ENCODE measurements at regions not wholly inside any gene's neighbourhood (a gene's known extent, or its start where the extent isn't known, plus 50 kb on each side); places are given as distances from the start of the nearest gene placed in this dataset.

GRCh38 chr1:168386949-168387586, 106.4 kb downstream of the TBX19 start:
- no peak for DNase-seq (ENCODE audit: low spot score)

DNA sequence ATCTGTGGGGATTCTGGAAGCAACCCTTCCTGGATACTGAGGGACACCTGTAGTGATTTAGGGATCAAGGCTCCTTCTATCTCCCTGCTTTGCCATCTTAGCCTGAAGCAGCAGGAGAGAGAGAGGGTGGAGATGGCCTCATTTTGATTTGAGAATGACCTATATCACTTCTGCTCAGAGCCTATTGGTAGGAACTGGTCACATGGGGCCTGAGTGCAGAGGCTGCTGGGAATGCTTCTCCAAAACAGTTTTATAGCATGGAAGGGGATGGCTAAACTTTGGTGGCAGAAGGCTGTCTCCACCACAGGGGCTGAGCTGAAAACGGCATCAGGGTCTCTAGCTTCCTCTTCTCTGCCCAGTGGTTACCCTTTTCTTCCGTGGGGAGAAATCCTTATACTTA, 105.8 kb downstream of the TBX19 start:
- DNase-seq (ENCODE audit: low spot score): no peak

DNA sequence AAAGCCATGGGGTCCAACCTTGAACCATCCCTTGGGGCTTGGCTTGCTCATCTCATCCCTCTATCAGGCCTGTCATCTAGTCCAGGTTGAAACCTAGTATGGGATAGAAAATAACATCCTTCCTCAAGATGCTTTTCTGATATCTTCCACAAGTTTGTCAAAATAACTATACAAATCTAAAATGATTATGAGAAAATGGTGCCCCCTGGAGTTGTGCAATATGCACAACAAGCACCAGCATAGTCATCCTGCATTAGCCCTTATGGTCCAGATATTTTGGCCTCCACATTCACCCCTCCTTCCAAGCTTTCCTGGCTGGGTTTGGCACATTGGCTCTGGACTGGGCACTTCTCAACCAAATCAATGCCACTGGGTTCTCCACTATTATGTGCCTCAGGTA, 101.2 kb downstream of the TBX19 start:
- DNase-seq (ENCODE audit: low spot score): no peak

GRCh38 chr1:168380945-168381344, 100.3 kb downstream of the TBX19 start:
- DNase-seq (ENCODE audit: low spot score): no peak

DNA sequence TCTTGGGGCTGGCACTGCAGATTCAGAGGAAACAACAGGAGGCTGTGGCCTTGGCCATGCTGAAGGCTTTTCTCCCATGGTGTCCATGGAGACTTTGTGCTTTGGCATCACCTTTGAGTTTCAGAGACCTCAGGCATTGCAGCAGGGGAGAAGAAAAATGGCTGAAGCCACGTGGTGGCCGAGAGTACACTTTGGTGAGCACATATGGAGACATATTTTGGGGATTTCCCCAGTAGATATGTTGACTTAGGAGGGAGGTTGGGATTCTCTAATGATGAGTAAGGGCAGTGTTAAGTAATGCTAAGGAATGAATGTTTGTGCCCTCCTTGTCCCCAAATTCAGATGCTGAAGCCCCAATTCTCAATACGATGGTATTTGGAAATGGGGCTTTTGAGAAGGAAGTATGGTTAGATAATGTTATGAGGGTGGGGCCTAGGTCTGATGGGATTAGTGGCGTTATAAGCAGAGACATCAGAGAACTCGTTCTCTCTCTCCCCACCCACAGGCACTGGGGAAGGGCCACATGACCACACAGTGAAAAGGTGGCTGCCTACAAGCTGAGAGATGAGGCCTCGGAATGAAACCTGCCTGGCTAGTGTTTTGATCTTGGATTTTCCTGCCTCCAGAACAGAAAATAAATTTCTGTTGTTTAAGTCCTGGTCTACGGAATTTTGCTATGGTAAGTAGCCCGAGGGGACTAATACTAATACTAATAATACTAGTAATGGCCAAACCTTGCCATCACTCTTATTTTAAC, 98.6 kb downstream of the TBX19 start:
- no peak for DNase-seq (ENCODE audit: low spot score)

DNA sequence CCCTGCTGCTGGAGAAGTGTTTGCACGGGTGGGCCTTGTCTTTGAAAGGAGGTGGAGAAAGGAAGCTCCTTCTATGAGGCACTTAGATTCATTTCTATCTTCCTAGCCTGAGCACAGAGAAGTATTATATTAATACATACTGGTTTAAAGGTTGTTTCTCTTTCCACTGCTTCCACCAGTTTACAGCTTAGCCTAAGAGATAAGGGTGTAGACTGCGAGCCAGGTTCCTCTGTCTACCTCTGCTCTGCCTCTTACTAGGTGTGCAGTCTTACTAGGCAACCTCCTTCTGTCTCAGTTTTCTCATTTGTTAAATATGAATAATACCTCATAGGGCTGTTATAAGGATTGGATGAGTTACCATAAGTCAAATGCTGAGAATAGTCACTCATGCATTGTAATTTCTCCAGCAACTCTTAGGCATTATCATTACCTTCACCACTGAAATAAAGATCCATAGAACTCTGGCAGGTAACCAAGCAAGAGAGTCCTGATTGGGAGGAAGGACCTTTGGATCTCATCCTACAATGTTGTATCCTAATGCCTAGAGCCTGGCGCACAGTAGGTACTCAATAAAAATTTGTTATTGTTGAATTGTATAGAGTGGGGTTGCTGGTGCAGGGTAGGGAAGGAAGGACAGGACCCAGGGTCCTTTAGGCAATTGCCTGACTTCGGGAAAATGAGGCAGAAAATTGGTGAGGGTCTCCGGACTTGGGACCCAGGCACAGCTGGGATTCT, 95.1 kb downstream of the TBX19 start:
- no peak for DNase-seq (ENCODE audit: low spot score)

DNA sequence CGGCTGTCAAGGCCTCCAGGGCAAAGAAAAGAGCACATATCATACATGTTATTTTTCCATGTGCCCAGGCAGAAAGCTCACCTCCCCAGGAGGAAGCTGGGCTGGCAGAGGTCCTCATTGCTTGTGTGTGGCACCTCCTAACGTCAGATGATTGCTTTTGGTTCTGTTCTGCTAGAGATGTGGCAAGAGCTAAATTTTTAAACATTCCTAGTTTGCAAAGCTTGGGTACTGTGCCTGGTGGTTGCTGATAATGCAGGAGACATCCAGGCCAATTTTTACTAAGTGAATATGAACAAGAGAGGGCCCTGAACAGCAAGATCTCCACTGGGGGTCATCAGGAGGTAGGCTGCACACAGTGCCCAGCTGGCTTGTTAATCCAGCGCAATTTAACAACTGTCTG, 93.9 kb downstream of the TBX19 start:
- no peak for DNase-seq (ENCODE audit: low spot score)

DNA sequence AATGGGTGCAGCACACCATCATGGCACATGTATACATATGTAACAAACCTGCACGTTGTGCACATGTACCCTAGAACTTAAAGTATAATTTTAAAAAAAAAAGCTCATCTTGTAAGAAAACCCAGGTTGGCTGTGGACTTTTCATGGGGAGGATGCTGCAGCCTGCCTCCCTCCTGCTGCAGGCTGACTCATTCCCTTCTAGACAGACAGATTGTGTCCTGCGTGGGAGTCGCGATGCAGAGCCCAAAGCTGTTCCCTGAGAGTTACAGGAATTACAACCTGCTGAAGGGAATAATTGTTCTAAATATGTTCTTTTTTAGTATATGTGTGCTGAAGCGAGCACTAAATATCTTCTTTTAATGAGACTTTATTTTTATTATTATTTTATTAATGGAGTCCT, 93.2 kb downstream of the TBX19 start:
- no peak for DNase-seq (ENCODE audit: low spot score)

DNA sequence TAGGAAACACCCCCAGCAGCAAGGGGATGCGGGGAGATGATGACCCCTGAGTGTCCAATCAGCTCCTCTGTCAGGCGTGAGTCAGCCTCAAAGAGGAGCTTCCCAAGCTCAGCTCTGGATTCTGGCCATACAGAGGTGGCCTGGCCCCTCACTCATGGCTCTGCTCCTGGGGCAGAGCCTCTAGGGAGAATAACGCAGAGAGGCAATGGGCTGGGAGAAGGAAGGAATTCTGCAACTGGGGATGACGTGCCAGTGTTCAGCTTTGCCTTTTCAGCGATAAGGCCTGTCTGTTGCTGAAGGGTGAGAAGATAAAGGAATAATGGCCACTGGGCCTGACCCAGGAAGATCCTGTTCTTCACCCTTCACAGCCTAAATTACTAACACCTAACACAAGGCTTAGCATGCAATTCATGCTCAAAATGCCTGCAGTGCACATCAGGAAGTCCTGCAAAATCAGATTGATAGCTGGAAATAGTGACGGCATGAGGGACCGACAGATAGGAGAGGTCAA, 92.2 kb downstream of the TBX19 start:
- no peak for DNase-seq (ENCODE audit: low spot score)

DNA sequence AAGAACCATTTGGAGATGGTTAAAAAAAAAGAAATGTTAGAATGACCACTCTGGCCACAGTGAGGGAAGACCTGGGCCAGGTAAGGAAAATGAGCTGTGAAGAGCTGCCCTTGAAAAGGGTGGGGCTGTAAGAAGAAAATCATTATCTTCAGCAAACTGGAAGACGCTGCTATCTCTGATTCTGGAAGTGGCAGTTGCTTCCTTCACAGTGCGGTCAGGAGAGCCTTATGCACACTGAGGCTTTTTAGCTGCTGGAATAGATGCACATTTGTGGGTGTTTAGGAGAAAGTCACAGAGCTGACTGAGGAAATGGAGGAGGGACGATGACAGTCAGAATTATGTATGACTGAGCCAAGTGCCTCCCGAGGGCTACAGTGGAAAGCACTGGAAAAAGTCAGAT, 91.6 kb downstream of the TBX19 start:
- DNase-seq (ENCODE audit: low spot score): no peak

- no peak for DNase-seq (ENCODE audit: low spot score)
Observed at GRCh38 chr1:168371477-168371876, 90.8 kb downstream of the TBX19 start.

- no peak for DNase-seq (ENCODE audit: low spot score)
Observed at GRCh38 chr1:168370586-168370985, 89.9 kb downstream of the TBX19 start.

DNA sequence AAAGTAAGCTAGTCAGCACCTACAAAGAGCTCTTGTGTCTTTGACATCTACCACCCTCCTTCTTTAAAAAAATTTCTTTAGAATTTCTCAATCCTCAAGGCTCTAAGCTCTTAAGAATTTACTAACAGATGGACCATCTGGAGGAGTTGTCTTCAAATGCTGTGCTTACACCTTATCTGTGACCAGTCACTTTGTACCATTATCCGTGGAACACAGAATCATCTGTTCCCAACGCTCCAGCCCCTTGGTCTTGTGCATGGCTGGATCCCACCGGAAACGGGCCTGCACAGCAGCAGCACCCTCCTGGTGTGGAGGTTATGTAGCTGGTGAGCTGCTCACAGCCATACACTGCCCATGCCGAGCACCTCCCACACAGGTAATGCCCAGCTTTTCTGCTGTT, 89.0 kb downstream of the TBX19 start:
- DNase-seq (ENCODE audit: low spot score): no peak

GRCh38 chr1:168368131-168368530, 87.5 kb downstream of the TBX19 start:
- DNase-seq (ENCODE audit: low spot score): no peak

DNA sequence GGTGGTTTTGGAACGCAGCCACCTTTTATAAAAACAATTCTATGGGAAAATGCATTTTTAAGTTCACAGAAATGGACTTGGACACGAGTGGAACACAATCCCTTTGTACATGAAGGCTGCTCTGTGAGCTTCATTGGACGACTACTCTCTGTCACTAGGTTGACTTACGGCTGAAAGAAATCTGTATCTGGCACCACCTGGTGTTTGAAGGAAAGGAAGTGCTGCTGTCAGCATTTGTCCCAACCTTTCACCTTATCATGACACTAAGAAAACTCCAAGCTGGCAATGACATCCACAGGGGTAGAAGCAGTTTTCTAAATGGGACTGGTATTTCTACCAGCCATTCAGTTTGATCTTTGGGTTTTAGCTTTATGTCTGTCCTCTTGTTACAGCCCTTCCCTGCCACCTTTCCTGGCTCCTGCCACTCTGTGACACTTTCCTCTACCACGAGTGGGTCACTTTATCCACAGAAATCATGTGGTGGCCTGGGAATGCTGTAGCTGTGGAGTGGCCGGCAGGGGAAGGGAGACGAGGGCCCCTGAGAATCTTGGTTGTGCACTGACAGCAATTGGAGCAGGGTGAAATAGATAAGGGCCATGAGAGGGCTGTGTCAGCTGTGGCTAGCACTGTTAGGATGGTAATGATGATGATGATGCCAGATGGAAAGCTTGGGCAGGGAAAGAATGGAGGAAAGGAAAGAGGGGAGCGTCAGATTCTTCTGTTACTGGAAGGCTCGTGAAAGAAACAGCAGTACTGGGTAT, 85.2 kb downstream of the TBX19 start:
- DNase-seq (ENCODE audit: low spot score): no peak

Measured in HuH-7.5 (cell line).